Heart left ventricle (tissue), 13 donors: ENCODE measurements at regions not wholly inside any gene's neighbourhood (a gene's known extent, or its start where the extent isn't known, plus 50 kb on each side); places are given as distances from the start of the nearest gene placed in this dataset.

Source experiments
- POLR2A ChIP-seq, 2 donors: fragments of 450-650 bp; IDR thresholded peaks; one replicate each; pipeline ENCODE4 v1.6.1; 2017; ENCODE audit warnings: antibody characterized with exemption in 2 of 2, mild to moderate bottlenecking in 2 of 2, moderate library complexity in 2 of 2
- TF ChIP-seq, protein P1 (sequence below), 12 donors: fragments of 200-600 bp; sonication (generic) in 4 of 12; IDR thresholded peaks; one replicate each; pipeline versions ENCODE4 v1.5.0 to v1.8.0; 2018 to 2022; ENCODE audit warnings: antibody characterized with exemption in 12 of 12, mild to moderate bottlenecking in 5 of 12
- donor health status: ischemic (EF 13 %, LVEDD 7.1; RV severe dilation, severe dysfunction).
- donor health status: DM: no; HTN: yes; CAD: no.
- donor health status: DM: no; HTN: no; CAD: no.
- donor health status: ischemic (EF 25% LVEDD 6.9; RV normal size, moderate dysfunction).
- donor health status: ischemic (EF 25% LVEDD 5.7; RV mildly dilated, moderate dysfunction).
- donor health status: ischemic (EF 35%, LVEDD 5.7; RV mildly dilated, moderate dysfunction).
- donor health status: nonischemic (EF 11% LVEDD 7.7; RV severe dilation, severe dysfunction).
- donor health status: DM: yes; HTN: yes; CAD: no.
- donor health status: PGD.
- donor health status: ischemic (EF 29% LVEDD 5.4; RV normal size, mild dysfunction).
- donor health status: nonischemic (EF 23%, LVEDD 6.1; RV moderate dilation, normal function).

DNA sequence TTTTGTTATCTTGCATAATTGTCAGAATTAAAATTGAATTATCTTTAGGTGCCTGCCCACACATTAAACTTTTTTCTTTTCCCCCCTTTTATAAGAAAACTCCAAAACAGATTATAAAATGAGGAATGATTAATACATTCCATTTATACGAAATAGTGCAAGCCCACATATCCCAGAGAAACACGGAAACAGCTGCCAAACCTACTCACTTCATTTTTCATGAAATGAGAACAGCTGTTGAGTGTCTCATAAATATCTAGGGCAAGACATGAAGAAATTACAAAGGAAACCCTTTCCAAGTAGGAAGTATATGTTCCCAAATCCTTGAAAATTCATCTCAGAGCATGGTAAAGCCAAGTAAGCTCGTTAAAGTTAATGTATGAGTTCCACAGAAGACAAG is 459.4 kb upstream of the NMUR2 start:
- TF ChIP-seq, protein P1, sequence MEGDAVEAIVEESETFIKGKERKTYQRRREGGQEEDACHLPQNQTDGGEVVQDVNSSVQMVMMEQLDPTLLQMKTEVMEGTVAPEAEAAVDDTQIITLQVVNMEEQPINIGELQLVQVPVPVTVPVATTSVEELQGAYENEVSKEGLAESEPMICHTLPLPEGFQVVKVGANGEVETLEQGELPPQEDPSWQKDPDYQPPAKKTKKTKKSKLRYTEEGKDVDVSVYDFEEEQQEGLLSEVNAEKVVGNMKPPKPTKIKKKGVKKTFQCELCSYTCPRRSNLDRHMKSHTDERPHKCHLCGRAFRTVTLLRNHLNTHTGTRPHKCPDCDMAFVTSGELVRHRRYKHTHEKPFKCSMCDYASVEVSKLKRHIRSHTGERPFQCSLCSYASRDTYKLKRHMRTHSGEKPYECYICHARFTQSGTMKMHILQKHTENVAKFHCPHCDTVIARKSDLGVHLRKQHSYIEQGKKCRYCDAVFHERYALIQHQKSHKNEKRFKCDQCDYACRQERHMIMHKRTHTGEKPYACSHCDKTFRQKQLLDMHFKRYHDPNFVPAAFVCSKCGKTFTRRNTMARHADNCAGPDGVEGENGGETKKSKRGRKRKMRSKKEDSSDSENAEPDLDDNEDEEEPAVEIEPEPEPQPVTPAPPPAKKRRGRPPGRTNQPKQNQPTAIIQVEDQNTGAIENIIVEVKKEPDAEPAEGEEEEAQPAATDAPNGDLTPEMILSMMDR (IDR thresholded peaks at IDR 0.05): no peak
- TF ChIP-seq POLR2A (IDR thresholded peaks at IDR 0.05): no peak
